ENCODE measurements at regions not wholly inside any gene's neighbourhood (a gene's known extent, or its start where the extent isn't known, plus 50 kb on each side); places are given as distances from the start of the nearest gene placed in this dataset.

DNA sequence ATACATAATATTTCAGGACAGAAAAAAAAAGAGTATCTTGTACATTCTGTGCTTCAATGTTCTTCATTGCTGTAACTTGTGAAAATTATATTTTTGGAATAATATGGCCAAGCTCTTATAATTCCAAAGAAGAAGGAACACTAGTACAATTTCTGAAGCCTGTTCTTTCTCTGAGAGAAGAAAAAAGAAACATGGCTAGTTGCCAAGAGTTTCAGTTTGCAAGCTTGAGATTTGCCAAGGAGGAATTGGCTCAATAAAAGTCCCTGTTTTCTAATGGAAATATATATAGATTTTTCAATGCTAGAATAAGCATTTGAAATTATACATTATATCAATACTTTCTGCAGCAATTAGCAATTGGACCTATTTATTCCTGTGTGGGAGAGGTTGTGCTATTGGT lies 285.2 kb upstream of the NEGR1 start (continued):
- TF ChIP-seq, protein P1, sequence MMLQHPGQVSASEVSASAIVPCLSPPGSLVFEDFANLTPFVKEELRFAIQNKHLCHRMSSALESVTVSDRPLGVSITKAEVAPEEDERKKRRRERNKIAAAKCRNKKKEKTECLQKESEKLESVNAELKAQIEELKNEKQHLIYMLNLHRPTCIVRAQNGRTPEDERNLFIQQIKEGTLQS (IDR thresholded peaks at IDR 0.05; ENCODE audit: borderline replicate concordance, extremely low read depth, low read depth, low read length) = no peak

DNA sequence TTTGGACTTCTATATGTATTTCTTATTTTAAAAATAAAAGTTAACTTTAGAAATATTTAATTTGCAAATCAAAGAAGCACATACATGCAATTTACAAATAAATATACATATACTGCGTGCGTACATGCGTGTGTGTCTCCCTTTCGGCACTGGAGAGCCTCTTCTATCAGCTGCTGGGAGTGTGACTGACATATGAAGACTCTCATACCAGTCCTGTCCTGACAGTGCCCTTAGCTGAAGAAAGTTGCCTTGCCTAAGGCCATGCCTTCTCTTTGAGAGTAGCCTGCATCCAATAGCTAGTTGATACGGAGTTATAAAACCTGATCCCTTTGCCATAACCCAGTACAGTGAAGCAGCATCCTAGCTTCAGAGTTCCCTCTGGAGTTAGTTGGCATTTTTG lies 282.4 kb upstream of the NEGR1 start:
- no peak for DNase-seq (ENCODE audit: low read depth, low spot score)
- H2AFZ ChIP-seq (ENCODE audit: control insufficient read depth, low read depth, low read length) = no peak overlapping the region
- SMC1A ChIA-PET (ENCODE audit: uncharacterized antibody, unreplicated experiment) = no interaction called here
- no peak overlapping the region for H3K9ac ChIP-seq (ENCODE audit: control insufficient read depth, insufficient read depth, low read length)
- no peaks in the 10 kb centered on the region for H3K4me1 ChIP-seq (ENCODE audit: control insufficient read depth, insufficient read depth, low read length)
- BruUV-seq (replicated peaks) = no TSS peak
- H3K27ac ChIP-seq (ENCODE audit: control insufficient read depth, insufficient read depth) = no peak overlapping the region
- CTCF ChIA-PET = no interaction called here
- H3K4me2 ChIP-seq (ENCODE audit: control insufficient read depth, insufficient read depth) = no peak overlapping the region
- no peaks in the 10 kb centered on the region for H3K9me3 ChIP-seq (replicated peaks; ENCODE audit: control insufficient read depth, insufficient read depth, low read length)
- no peaks in the 10 kb centered on the region for H3K36me3 ChIP-seq (ENCODE audit: control insufficient read depth in 2 of 2, insufficient read depth in 2 of 2, low read length in 1 of 2)
- in situ Hi-C loops (cut with MboI) = no loop called here
- H3K4me3 ChIP-seq = no peak overlapping the region
- no peak for ATAC-seq
- RAD21 ChIA-PET (ENCODE audit: unreplicated experiment) = no interaction called here
- no peak for FAIRE-seq
- no peaks in the 10 kb centered on the region; a peak in 1 of 4 replicates for H3K27me3 ChIP-seq (replicated peaks in 1 of 2; ENCODE audit: control insufficient read depth in 2 of 2, insufficient read depth in 2 of 2, low read length in 1 of 2)
- POLR2A ChIA-PET = no interaction called here
- TF ChIP-seq SPI1 (IDR thresholded peaks at IDR 0.05; ENCODE audit: borderline replicate concordance, insufficient read depth, low read depth, low read length) (no peak), SMARCA5 (IDR thresholded peaks at IDR 0.05) (no peak), RCOR1 (conservative IDR thresholded peaks at IDR 0.05; ENCODE audit: low read depth, low read length) (no peak), ZNF217 (IDR thresholded peaks at IDR 0.05) (no peak), CBFB (IDR thresholded peaks at IDR 0.05; ENCODE audit: low read depth) (no peak), FOXM1 (IDR thresholded peaks at IDR 0.05; ENCODE audit: low read depth, low read length) (no peak), MEF2B (IDR thresholded peaks at IDR 0.05; ENCODE audit: partially characterized antibody, poor library complexity, severe bottlenecking) (no peak), IKZF2 (IDR thresholded peaks at IDR 0.05) (no peak)
- TF ChIP-seq, protein P2, sequence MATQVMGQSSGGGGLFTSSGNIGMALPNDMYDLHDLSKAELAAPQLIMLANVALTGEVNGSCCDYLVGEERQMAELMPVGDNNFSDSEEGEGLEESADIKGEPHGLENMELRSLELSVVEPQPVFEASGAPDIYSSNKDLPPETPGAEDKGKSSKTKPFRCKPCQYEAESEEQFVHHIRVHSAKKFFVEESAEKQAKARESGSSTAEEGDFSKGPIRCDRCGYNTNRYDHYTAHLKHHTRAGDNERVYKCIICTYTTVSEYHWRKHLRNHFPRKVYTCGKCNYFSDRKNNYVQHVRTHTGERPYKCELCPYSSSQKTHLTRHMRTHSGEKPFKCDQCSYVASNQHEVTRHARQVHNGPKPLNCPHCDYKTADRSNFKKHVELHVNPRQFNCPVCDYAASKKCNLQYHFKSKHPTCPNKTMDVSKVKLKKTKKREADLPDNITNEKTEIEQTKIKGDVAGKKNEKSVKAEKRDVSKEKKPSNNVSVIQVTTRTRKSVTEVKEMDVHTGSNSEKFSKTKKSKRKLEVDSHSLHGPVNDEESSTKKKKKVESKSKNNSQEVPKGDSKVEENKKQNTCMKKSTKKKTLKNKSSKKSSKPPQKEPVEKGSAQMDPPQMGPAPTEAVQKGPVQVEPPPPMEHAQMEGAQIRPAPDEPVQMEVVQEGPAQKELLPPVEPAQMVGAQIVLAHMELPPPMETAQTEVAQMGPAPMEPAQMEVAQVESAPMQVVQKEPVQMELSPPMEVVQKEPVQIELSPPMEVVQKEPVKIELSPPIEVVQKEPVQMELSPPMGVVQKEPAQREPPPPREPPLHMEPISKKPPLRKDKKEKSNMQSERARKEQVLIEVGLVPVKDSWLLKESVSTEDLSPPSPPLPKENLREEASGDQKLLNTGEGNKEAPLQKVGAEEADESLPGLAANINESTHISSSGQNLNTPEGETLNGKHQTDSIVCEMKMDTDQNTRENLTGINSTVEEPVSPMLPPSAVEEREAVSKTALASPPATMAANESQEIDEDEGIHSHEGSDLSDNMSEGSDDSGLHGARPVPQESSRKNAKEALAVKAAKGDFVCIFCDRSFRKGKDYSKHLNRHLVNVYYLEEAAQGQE (IDR thresholded peaks at IDR 0.05; ENCODE audit: low read depth, low read length) = no peak
- TF ChIP-seq, protein P3, sequence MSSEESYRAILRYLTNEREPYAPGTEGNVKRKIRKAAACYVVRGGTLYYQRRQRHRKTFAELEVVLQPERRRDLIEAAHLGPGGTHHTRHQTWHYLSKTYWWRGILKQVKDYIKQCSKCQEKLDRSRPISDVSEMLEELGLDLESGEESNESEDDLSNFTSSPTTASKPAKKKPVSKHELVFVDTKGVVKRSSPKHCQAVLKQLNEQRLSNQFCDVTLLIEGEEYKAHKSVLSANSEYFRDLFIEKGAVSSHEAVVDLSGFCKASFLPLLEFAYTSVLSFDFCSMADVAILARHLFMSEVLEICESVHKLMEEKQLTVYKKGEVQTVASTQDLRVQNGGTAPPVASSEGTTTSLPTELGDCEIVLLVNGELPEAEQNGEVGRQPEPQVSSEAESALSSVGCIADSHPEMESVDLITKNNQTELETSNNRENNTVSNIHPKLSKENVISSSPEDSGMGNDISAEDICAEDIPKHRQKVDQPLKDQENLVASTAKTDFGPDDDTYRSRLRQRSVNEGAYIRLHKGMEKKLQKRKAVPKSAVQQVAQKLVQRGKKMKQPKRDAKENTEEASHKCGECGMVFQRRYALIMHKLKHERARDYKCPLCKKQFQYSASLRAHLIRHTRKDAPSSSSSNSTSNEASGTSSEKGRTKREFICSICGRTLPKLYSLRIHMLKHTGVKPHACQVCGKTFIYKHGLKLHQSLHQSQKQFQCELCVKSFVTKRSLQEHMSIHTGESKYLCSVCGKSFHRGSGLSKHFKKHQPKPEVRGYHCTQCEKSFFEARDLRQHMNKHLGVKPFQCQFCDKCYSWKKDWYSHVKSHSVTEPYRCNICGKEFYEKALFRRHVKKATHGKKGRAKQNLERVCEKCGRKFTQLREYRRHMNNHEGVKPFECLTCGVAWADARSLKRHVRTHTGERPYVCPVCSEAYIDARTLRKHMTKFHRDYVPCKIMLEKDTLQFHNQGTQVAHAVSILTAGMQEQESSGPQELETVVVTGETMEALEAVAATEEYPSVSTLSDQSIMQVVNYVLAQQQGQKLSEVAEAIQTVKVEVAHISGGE (CRISPR knock-in tag; IDR thresholded peaks at IDR 0.05) = no peak
- no peaks in the 10 kb centered on the region for H3K79me2 ChIP-seq (ENCODE audit: control insufficient read depth, insufficient read depth, low read length)
- H4K20me1 ChIP-seq (ENCODE audit: control insufficient read depth, insufficient read depth) = no peaks in the 10 kb centered on the region
- WGBS (ENCODE audit: insufficient coverage, insufficient replicate concordance, low lambda C conversion rate, missing lambda C conversion rate) = 24% methylated on average over 5 of the region's 5 CpGs
- intact Hi-C loops (cut with micrococcal nuclease; ENCODE audit: unreplicated experiment) = no loop called here
